Smooth muscle cell (in vitro differentiated cells): ENCODE measurements at regions not wholly inside any gene's neighbourhood (a gene's known extent, or its start where the extent isn't known, plus 50 kb on each side); places are given as distances from the start of the nearest gene placed in this dataset.
A peak's percentile ranks its signal among the peaks of the same experiment; 100 is the strongest.

ENCODE experiments used
- DNase-seq: peaks from one replicate; lab custom pipeline; 2025; ENCODE audit not compliant: unreplicated experiment; lab: John Stamatoyannopoulos, UW
- H2AFZ ChIP-seq: fragments of 200-600 bp; sonication (generic); 2 replicates; pipeline ENCODE4 v1.6.0; 2016; ENCODE audit warnings: antibody characterized with exemption, low read depth, mild to moderate bottlenecking
- H3F3A ChIP-seq: fragments of 200-600 bp; sonication (generic); 2 replicates; pipeline ENCODE4 v1.6.0; 2017; ENCODE audit warnings: antibody characterized with exemption, low read depth
- H3K27ac ChIP-seq: fragments of 200-600 bp; sonication (generic); 2 replicates; pipeline ENCODE4 v1.5.1; 2016; ENCODE audit warnings: low read depth, mild to moderate bottlenecking
- H3K27me3 ChIP-seq: fragments of 200-600 bp; sonication (generic); 2 replicates; pipeline ENCODE4 v1.6.1; 2016; ENCODE audit warnings: low read depth, mild to moderate bottlenecking
- H3K36me3 ChIP-seq: fragments of 200-600 bp; sonication (generic); 2 replicates; pipeline ENCODE4 v1.5.1; 2016; ENCODE audit warnings: low read depth
- H3K4me1 ChIP-seq: fragments of 200-600 bp; sonication (generic); 2 replicates; pipeline ENCODE4 v1.5.1; 2016; ENCODE audit warnings: low read depth
- H3K4me2 ChIP-seq: fragments of 200-600 bp; sonication (generic); 2 replicates; pipeline ENCODE4 v1.6.0; 2016; ENCODE audit warnings: mild to moderate bottlenecking
- H3K4me3 ChIP-seq: fragments of 200-600 bp; sonication (generic); 2 replicates; pipeline ENCODE4 v1.5.1; 2016; ENCODE audit warnings: mild to moderate bottlenecking
- H3K79me2 ChIP-seq: fragments of 200-600 bp; sonication (generic); 2 replicates; pipeline ENCODE4 v1.6.0; 2016; ENCODE audit warnings: low read depth, mild to moderate bottlenecking
- H3K9ac ChIP-seq: fragments of 200-600 bp; sonication (generic); 2 replicates; pipeline ENCODE4 v1.6.0; 2016; ENCODE audit warnings: low read depth
- H3K9me3 ChIP-seq: fragments of 200-600 bp; sonication (generic); replicated peaks from 2 replicates; pipeline ENCODE4 v1.5.1; 2016; ENCODE audit warnings: low read depth
- H4K20me1 ChIP-seq: fragments of 200-600 bp; sonication (generic); 2 replicates; pipeline ENCODE4 v1.6.0; 2016; ENCODE audit warnings: low read depth
- CTCF ChIP-seq: fragments of 200-600 bp; sonication (generic); IDR thresholded peaks from 2 replicates; pipeline ENCODE4 v1.5.1; 2017; ENCODE audit warnings: borderline replicate concordance, mild to moderate bottlenecking, antibody characterized with exemption; ENCODE audit not compliant: insufficient read depth, poor library complexity, severe bottlenecking
- WGBS: methylation state at CpG from one replicate; pipeline ENCODE4 v1.1.7; 2016; ENCODE audit warnings: low lambda C conversion rate; 5-methylcytosine and 5-hydroxymethylcytosine counted together

- Histone ChIP-seq H3K27me3 (no peaks in the 10 kb centered on the region), H3K79me2 (no peaks in the 10 kb centered on the region), H3K27ac (peak overlapping the region; percentile 32), H3K9me3 (no peaks in the 10 kb centered on the region), H3K4me2 (no peak overlapping the region), H3F3A (peaks cover 11% of the 10 kb centered on the region), H3K36me3 (no peaks in the 10 kb centered on the region), H2AFZ (peak overlapping the region; percentile 64), H3K4me3 (no peak overlapping the region), H3K9ac (no peak overlapping the region), H3K4me1 (peaks cover 3% of the 10 kb centered on the region), H4K20me1 (no peaks in the 10 kb centered on the region)
- TF ChIP-seq CTCF = no peak
- WGBS = 78% methylated on average over 3 of the region's 3 CpGs
- DNase-seq = no peak
These were observed 172.0 kb downstream of the SLC6A15 start for GRCh38 chr12:84740602-84741001.

- H3F3A ChIP-seq = peaks cover 11% of the 10 kb centered on the region
- H3K9me3 ChIP-seq = no peaks in the 10 kb centered on the region
- H4K20me1 ChIP-seq = no peaks in the 10 kb centered on the region
- peak overlapping the region; percentile 80 for H3K27ac ChIP-seq
- H3K4me2 ChIP-seq = peak overlapping the region; percentile 63
- 23% methylated on average over 2 of the region's 2 CpGs for WGBS
- peaks cover 3% of the 10 kb centered on the region for H3K4me1 ChIP-seq
- no peaks in the 10 kb centered on the region for H3K79me2 ChIP-seq
- TF ChIP-seq CTCF = no peak
- peak overlapping the region; percentile 78 for H2AFZ ChIP-seq
- H3K4me3 ChIP-seq = no peak overlapping the region
- H3K36me3 ChIP-seq = no peaks in the 10 kb centered on the region
- no peak for DNase-seq
- H3K27me3 ChIP-seq = no peaks in the 10 kb centered on the region
- H3K9ac ChIP-seq = no peak overlapping the region
These were observed 174.1 kb downstream of the SLC6A15 start for GRCh38 chr12:84738481-84738972.

GRCh38 chr12:84732828-84733340 is 179.7 kb downstream of the SLC6A15 start:
- Histone ChIP-seq H2AFZ (no peak overlapping the region), H3K36me3 (no peaks in the 10 kb centered on the region), H3F3A (no peaks in the 10 kb centered on the region), H3K4me3 (no peak overlapping the region), H3K9ac (no peak overlapping the region), H3K9me3 (no peaks in the 10 kb centered on the region), H4K20me1 (no peaks in the 10 kb centered on the region), H3K4me2 (no peak overlapping the region), H3K79me2 (no peaks in the 10 kb centered on the region), H3K27me3 (no peaks in the 10 kb centered on the region), H3K4me1 (peaks cover 14% of the 10 kb centered on the region), H3K27ac (no peak overlapping the region)
- TF ChIP-seq CTCF = no peak
- WGBS = 93% methylated on average over 2 of the region's 2 CpGs
- DNase-seq = no peak

GRCh38 chr12:84730561-84731162 is 181.9 kb downstream of the SLC6A15 start:
- Histone ChIP-seq H4K20me1 (no peaks in the 10 kb centered on the region), H3K4me2 (no peak overlapping the region), H2AFZ (peak overlapping the region; percentile 83), H3K27me3 (no peaks in the 10 kb centered on the region), H3K36me3 (no peaks in the 10 kb centered on the region), H3F3A (no peaks in the 10 kb centered on the region), H3K9ac (no peak overlapping the region), H3K4me1 (peaks cover 12% of the 10 kb centered on the region), H3K79me2 (no peaks in the 10 kb centered on the region), H3K4me3 (no peak overlapping the region), H3K9me3 (no peaks in the 10 kb centered on the region), H3K27ac (no peak overlapping the region)
- no peak for TF ChIP-seq CTCF
- 43% methylated on average over 3 of the region's 3 CpGs for WGBS
- no peak for DNase-seq
